SU-DHL-6 (cell line): ENCODE measurements at regions not wholly inside any gene's neighbourhood (a gene's known extent, or its start where the extent isn't known, plus 50 kb on each side); places are given as distances from the start of the nearest gene placed in this dataset.
"Not testable (repeated sequence)": the region's sequence is repeated elsewhere in the genome, so short reads cannot be mapped to it uniquely, and the experiment has no call there.

Source experiments
- H2AFZ ChIP-seq: fragments of 200-600 bp; sonication (generic); 2 replicates; pipeline ENCODE4 v1.6.1; 2014; ENCODE audit warnings: low read depth, mild to moderate bottlenecking, moderate library complexity, mixed read lengths, antibody characterized with exemption, low read length; ENCODE audit not compliant: severe bottlenecking
- H3F3A ChIP-seq: fragments of 200-600 bp; shearing (Covaris generic); 2 replicates; pipeline ENCODE4 v1.6.0; 2016; ENCODE audit warnings: antibody characterized with exemption, mild to moderate bottlenecking; ENCODE audit not compliant: insufficient read depth
- H3K27ac ChIP-seq: fragments of 200-600 bp; sonication (generic); 2 replicates; pipeline ENCODE4 v1.5.1; 2016; ENCODE audit warnings: low read depth, mild to moderate bottlenecking, low read length, moderate library complexity, mixed read lengths
- H3K27me3 ChIP-seq: fragments of 200-600 bp; sonication (generic), shearing (Covaris generic); 2 replicates; pipeline ENCODE4 v1.6.0; 2014; ENCODE audit warnings: mild to moderate bottlenecking, low read length
- H3K36me3 ChIP-seq: fragments of 200-600 bp; sonication (generic); 2 replicates; pipeline ENCODE4 v1.6.1; 2014; ENCODE audit warnings: mild to moderate bottlenecking, low read length, mixed read lengths
- H3K4me2 ChIP-seq: fragments of 300-600, 200-600 bp; shearing (Covaris generic), sonication (generic); 2 replicates; pipeline ENCODE4 v1.6.0; 2014; ENCODE audit warnings: low read length, low read depth, mild to moderate bottlenecking; ENCODE audit not compliant: poor library complexity, severe bottlenecking
- H3K4me3 ChIP-seq: fragments of 200-600 bp; sonication (generic); 2 replicates; pipeline ENCODE4 v1.5.1; 2014; ENCODE audit warnings: antibody characterized with exemption, low read length, mild to moderate bottlenecking, mixed read lengths; ENCODE audit not compliant: insufficient read depth, poor library complexity, severe bottlenecking
- H3K79me2 ChIP-seq: fragments of 200-600 bp; sonication (generic); 2 replicates; pipeline ENCODE4 v1.6.1; 2014; ENCODE audit warnings: mild to moderate bottlenecking, low read length, moderate library complexity; ENCODE audit not compliant: insufficient read depth
- H3K9ac ChIP-seq: fragments of 200-600 bp; sonication (generic); 2 replicates; pipeline ENCODE4 v1.7.0; 2014; ENCODE audit warnings: mild to moderate bottlenecking, low read length
- H3K9me2 ChIP-seq: fragments of 200-600 bp; sonication (generic); replicated peaks from 2 replicates; pipeline ENCODE4 v1.6.1; 2014; ENCODE audit warnings: low read length; ENCODE audit not compliant: insufficient read depth
- H3K9me3 ChIP-seq: fragments of 200-600 bp; sonication (generic); 2 replicates; pipeline ENCODE4 v1.6.1; 2014; ENCODE audit warnings: low read length, mixed read lengths; ENCODE audit not compliant: insufficient read depth
- H4K20me1 ChIP-seq: fragments of 200-600 bp; sonication (generic); 2 replicates; pipeline ENCODE4 v1.6.1; 2014; ENCODE audit warnings: low read depth, mild to moderate bottlenecking, antibody characterized with exemption, low read length, moderate library complexity, mixed read lengths
- CTCF ChIP-seq: fragments of 200-600 bp; sonication (generic); IDR thresholded peaks from one replicate; pipeline ENCODE4 v1.5.1; 2017; ENCODE audit warnings: antibody characterized with exemption, mild to moderate bottlenecking, low read length, moderate library complexity; ENCODE audit not compliant: insufficient read depth, poor library complexity, severe bottlenecking
- EZH2phosphoT487 ChIP-seq: fragments of 200-600 bp; sonication (generic), shearing (Covaris generic); conservative IDR thresholded peaks from 2 replicates; pipeline ENCODE4 v1.6.1; 2018; ENCODE audit warnings: mild to moderate bottlenecking, antibody characterized with exemption, low read length, moderate library complexity, mixed read lengths

- Histone ChIP-seq H3K4me2 (no peak overlapping the region), H3K36me3 (no peaks in the 10 kb centered on the region), H3K27me3 (no peaks in the 10 kb centered on the region), H3F3A (no peaks in the 10 kb centered on the region), H3K4me3 (no peak overlapping the region), H3K9ac (no peak overlapping the region), H3K9me3 (peaks cover 6% of the 10 kb centered on the region; the same call in 1 of the 2 replicates), H3K9me2 (no peaks in the 10 kb centered on the region), H3K27ac (no peak overlapping the region), H3K79me2 (no peaks in the 10 kb centered on the region), H2AFZ (no peak overlapping the region), H4K20me1 (no peaks in the 10 kb centered on the region)
- TF ChIP-seq EZH2phosphoT487 = no peak
- no peak for TF ChIP-seq CTCF
These were observed 142.3 kb upstream of the FNDC3A start for GRCh38 chr13:48833412-48833811.

- H3K9me2 ChIP-seq, H4K20me1 ChIP-seq, H3K36me3 ChIP-seq, H3K79me2 ChIP-seq, H3K4me2 ChIP-seq, H3K27me3 ChIP-seq, H3K9me3 ChIP-seq, H3K9ac ChIP-seq, H3F3A ChIP-seq, H3K4me3 ChIP-seq, H2AFZ ChIP-seq, H3K27ac ChIP-seq: not testable (repeated sequence)
These were observed 140.4 kb upstream of the FNDC3A start for GRCh38 chr13:48835326-48835725.

- Histone ChIP-seq H3K9ac (no peak overlapping the region), H3K9me3 (peaks cover 4% of the 10 kb centered on the region; the same call in 1 of the 2 replicates), H3K27me3 (no peaks in the 10 kb centered on the region), H3K79me2 (no peaks in the 10 kb centered on the region), H3K4me3 (no peak overlapping the region), H3K9me2 (no peaks in the 10 kb centered on the region), H3K4me2 (no peak overlapping the region), H2AFZ (no peak overlapping the region), H3K27ac (no peak overlapping the region), H3F3A (no peaks in the 10 kb centered on the region), H3K36me3 (no peaks in the 10 kb centered on the region), H4K20me1 (no peaks in the 10 kb centered on the region)
- TF ChIP-seq EZH2phosphoT487 = no peak
- no peak for TF ChIP-seq CTCF
These were observed 137.3 kb upstream of the FNDC3A start for GRCh38 chr13:48838193-48838973.

- Histone ChIP-seq H3K27ac (no peak overlapping the region), H2AFZ (no peak overlapping the region), H3K9me2 (no peaks in the 10 kb centered on the region), H4K20me1 (no peaks in the 10 kb centered on the region), H3K36me3 (no peaks in the 10 kb centered on the region), H3K4me2 (no peak overlapping the region), H3F3A (no peaks in the 10 kb centered on the region), H3K27me3 (no peaks in the 10 kb centered on the region), H3K9me3 (no peaks in the 10 kb centered on the region), H3K9ac (no peak overlapping the region), H3K4me3 (no peak overlapping the region), H3K79me2 (no peaks in the 10 kb centered on the region)
- TF ChIP-seq CTCF (no peak), EZH2phosphoT487 (no peak)
These were observed 136.5 kb upstream of the FNDC3A start for GRCh38 chr13:48839171-48839570.
